GF-D8 (cell line): ENCODE measurements at regions not wholly inside any gene's neighbourhood (a gene's known extent, or its start where the extent isn't known, plus 50 kb on each side); places are given as distances from the start of the nearest gene placed in this dataset.
"Not testable (repeated sequence)": the region's sequence is repeated elsewhere in the genome, so short reads cannot be mapped to it uniquely, and the experiment has no call there.

ENCODE experiments used
- DNase-seq: peaks from one replicate; lab custom pipeline; 2025; lab: John Stamatoyannopoulos, UW

DNA sequence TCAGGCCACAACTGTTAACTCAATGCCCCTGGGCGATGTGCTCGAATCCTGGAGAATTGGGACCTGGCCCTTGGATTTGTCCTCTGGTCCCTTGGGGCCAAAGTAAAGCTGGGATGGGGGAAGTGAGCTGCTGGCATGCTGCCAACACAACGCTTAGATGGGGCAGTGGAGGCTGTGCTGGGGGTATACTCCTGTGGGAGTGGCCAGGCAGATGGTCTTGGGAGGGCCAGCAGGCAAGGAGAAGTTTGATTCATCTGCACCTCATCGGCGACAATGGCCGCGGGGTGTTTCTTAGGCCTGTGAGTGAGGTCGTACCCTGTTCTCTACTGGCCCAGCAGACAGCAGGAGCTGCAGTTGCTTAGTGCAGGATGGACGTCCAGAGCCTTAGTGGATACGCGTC is 139.0 kb upstream of the MTPN start:
- no peak for DNase-seq

- no peak for DNase-seq
Observed at GRCh38 chr7:136114966-136115762, 138.0 kb upstream of the MTPN start.

- DNase-seq = not testable (repeated sequence)
Observed at GRCh38 chr7:136114467-136114866, 137.3 kb upstream of the MTPN start.

- not testable (repeated sequence) for DNase-seq
Observed at GRCh38 chr7:136109037-136109436, 131.9 kb upstream of the MTPN start.

GRCh38 chr7:136105191-136105590 is 128.0 kb upstream of the MTPN start:
- DNase-seq = no peak

DNA sequence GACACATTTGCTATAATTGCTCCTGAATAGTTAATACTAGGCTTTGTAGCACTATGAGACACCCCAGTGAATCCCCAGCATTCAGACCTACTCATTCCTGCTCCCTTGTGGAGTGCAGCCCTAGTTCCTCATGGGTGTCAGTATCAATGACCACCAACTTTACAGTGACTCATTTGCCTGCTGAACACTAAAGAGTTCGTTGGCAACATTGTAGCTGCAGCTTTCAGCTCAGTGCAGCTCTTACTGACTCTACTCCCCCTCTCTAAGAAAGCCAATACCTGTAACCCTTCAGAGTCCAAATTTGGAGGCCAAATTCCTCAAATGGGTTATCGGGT is 127.1 kb upstream of the MTPN start:
- DNase-seq = no peak

DNA sequence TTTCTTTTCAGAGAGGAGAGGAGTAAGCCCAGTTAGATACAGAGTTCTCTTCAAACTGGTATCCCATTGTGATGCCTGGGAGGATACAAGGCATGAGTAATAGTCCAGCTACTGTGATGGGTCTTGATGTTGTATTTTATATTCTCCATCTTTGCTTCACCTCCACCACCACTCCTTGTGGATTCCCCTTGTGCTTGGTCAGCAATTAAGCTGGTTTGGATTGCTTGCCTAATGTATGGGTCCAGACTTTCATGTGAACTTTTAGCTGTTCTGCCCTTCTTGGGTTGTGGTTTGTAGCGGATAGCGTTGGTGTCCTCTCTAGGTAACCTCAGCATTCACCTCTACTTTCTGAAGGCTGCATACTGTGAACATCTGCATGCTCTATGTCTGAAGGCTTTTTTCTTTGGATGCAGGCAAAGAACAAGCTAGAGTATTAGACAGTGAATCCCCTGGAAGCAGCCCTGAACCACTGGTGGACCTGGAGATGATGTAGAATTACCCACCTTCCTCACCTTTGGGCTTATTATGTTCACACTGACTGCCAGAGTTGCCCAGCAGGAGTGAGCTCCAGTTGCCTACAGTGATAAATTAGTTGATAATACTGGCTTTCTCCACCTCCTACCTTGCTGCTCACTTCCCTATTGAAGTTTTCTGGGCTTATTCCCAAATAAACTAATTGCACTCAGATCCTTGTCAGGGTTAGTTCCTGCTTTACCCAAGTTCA is 126.5 kb upstream of the MTPN start:
- DNase-seq = no peak

- DNase-seq = no peak
Observed at GRCh38 chr7:136102881-136103280, 125.7 kb upstream of the MTPN start.

DNA sequence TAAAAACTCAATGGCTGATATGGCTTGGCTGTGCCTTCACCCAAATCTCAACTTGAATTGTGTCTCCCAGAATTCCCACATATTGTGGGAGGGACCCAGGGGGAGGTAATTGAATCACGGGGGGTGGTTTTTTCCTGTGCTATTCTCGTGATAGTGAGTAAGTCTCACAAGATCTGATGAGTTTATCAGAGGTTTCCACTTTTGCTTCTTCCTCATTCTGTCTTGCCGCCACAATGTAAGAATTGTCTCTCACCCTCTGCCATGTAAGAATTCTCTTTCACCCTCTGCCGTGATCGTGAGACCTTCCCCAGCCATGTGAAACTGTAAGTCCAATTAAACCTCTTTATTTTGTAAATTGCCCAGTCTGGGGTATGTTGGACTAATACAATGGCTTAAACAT is 115.6 kb upstream of the MTPN start:
- DNase-seq = not testable (repeated sequence)

GRCh38 chr7:136087881-136088280 is 110.7 kb upstream of the MTPN start:
- DNase-seq = no peak

DNA sequence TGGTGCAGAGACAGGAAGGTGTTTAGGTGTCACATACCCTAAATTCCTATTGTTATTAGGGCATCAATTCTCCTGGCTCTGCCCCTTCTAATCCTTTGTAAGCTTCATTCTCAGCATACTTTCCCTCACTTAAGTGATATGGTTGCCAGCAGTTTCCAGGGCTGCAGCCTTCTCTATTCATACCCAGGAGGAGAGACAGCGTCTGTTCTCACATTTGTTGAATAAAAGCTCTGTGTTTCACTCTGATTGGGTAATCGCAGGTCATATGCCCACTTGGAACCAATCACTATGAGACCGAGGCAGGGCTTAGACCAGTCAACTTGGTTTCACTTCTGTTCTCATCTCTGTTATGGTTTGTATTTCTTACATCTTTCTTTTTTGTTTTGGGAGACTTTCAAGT is 109.6 kb upstream of the MTPN start:
- no peak for DNase-seq

DNA sequence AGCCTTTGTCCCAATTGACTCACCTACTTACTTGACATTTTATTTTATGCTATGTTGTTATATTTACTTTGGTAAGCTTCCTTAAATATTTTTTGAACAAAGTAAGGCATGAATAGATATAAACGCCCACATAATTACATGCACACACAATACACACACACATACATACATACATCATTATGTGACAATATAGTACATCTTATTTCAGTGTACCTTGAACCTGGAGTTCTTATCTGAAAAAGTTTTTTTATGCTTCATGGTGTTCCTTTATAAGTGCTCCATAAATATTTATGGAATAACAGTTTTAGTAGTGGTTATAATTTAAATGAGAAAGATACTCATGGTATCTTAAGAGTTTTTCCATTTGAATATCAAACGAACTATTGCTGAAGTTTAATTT is 102.8 kb upstream of the MTPN start:
- DNase-seq = no peak

DNA sequence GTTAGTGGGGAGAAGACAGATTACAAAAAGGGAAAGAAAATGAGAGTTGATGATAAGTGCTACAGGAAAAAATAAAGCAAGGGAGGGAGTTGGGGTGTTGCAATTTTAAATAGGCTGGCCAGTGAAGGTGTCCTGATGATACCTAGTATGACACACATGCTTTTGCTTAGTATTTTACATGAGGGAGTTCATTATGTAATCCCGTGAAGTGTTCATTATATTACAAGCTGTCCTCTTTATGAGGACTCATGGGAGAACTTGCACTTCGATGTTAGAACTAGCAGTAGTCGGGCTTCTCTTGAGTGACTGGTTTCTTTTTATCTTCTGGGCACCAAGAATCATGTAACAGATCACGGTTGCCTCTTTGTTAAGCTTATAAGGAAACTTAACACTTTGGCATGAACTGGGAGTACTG is 102.3 kb upstream of the MTPN start:
- DNase-seq = no peak

GRCh38 chr7:136079066-136079465 is 101.9 kb upstream of the MTPN start:
- no peak for DNase-seq

- DNase-seq = no peak
Observed at GRCh38 chr7:136078630-136079029, 101.5 kb upstream of the MTPN start.

DNA sequence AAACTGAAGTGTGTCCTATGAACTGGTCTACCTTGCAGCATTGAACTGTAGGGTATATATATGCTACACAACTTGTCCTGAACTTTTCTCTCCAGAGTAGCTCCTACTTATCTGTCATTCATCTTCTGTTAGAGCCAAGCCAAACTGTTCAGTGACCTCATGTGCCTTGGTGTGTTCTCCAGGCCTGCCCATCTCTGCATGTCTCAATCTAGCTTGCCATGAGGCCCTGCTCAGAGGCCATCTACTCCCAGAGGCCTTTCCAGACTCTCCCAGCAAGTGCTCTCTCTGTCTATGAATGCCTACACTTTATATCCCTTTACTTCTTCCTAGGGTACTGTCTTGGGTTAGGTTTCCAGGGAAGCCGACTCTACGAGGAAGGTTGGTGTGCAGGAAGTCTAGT is 99.8 kb upstream of the MTPN start:
- DNase-seq = no peak

DNA sequence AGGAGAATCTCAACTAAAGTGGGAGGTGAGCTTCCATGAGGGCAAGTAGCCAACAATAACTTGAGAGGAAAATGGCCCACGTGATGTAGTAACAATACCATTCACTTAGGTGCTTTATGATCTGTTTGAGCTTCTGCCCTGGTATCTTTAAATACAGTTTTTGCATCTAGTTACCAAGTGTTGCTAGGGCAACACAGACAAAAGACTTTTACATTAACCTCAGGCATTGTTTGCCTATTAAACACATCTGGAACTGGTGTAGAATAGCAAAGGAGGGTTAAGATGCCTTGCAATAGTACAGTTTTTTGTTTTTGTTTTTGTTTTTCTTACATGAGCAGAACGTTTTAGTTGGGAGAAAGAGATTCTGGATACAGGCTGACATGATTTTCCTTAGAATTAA is 97.7 kb upstream of the MTPN start:
- DNase-seq = no peak

GRCh38 chr7:136072447-136072846 is 95.3 kb upstream of the MTPN start:
- no peak for DNase-seq

- DNase-seq = no peak
Observed at GRCh38 chr7:136070736-136071505, 93.8 kb upstream of the MTPN start.

DNA sequence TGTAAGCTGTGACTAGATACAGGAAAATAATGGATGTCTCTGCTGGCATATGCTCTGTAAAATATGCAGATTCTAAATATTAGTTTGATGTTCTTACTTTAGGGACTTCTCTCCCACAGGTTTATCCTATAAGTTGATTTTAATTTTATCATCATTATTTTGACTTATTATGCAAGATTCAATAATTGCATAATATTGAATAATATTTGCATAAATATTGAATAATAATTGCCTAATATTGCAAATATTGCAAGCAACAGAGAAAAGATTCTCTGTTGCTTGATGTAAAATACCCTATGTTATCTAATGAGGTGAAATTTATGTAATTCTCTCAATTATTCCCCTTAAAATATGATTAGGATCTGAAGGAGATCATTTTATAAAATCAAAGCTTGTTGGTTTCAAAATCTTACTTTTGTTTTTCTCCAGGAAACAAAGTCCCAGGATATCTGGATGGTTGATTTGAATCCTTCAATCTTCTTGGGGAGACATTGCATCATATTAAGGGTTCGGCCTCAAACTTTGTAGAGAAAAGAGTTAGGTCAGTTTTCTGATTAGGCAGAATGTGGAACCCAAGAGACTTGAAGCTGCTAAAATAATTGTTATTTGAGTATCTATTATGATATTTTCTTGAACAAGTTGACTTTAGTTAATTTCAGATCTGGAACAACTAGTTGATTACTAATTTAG is 92.8 kb upstream of the MTPN start:
- no peak for DNase-seq

DNA sequence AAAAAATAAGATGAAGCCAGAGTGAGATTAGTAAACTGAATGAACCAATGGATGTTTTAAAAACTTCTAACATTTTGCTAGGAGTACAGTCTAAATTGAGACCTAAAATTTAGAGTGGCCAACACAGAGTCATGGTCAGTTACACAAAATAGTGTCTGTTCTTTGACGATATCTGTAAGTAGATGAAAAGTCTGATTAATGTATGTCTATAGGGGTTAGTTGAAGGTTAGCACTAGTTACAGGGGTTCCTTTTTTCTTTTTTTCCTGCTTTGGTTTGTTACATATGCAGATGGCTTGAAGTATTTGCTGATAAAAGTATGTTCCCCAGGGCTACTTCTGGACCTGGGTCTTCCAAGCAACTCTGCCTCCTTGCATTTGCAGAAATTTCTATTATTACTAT is 90.1 kb upstream of the MTPN start:
- no peak for DNase-seq
